Heart left ventricle (tissue), 16 donors: ENCODE measurements at regions not wholly inside any gene's neighbourhood (a gene's known extent, or its start where the extent isn't known, plus 50 kb on each side); places are given as distances from the start of the nearest gene placed in this dataset.

Experiments
- ATAC-seq, 4 donors: fragments of 200-7000 bp; cut with Tn5 transposase; one replicate each; pipeline ENCODE4 v1.9.1; 2020 to 2022; ENCODE audit warnings: moderate library complexity in 4 of 4, mild to moderate bottlenecking in 3 of 4, moderate number of reproducible peaks in 1 of 4
- DNase-seq, 5 donors: peaks; one replicate each; pipeline ENCODE4 v3.0.0-alpha.2; 2020
- H3K27ac ChIP-seq, 12 donors: fragments of 200-600 bp; sonication (generic) in 4 of 12; one replicate each; pipeline versions ENCODE4 v1.5.0 to v1.8.0; 2016 to 2022; ENCODE audit warnings: mild to moderate bottlenecking in 2 of 12
- H3K27me3 ChIP-seq, 9 donors: fragments of 200-600 bp; sonication (generic) in 2 of 9; one replicate each; pipeline versions ENCODE4 v1.5.1 to v1.8.0; 2016 to 2022; ENCODE audit warnings: mild to moderate bottlenecking in 3 of 9
- H3K36me3 ChIP-seq, 9 donors: fragments of 200-600 bp; sonication (generic) in 2 of 9; one replicate each; pipeline versions ENCODE4 v1.5.0 to v1.8.0; 2018 to 2022; ENCODE audit warnings: mild to moderate bottlenecking in 2 of 9
- H3K4me1 ChIP-seq, 12 donors: fragments of 200-600 bp; sonication (generic) in 4 of 12; one replicate each; pipeline versions ENCODE4 v1.5.0 to v1.8.0; 2016 to 2022; ENCODE audit warnings: mild to moderate bottlenecking in 3 of 12
- H3K4me3 ChIP-seq, 12 donors: fragments of 200-600 bp; sonication (generic) in 4 of 12; one replicate each; pipeline versions ENCODE4 v1.5.0 to v1.8.0; 2017 to 2022; ENCODE audit warnings: mild to moderate bottlenecking in 9 of 12, moderate library complexity in 4 of 12
- H3K9me3 ChIP-seq, 12 donors: fragments of 200-600 bp; sonication (generic) in 4 of 12; one replicate each; pipeline versions ENCODE4 v1.5.0 to v1.8.0; 2016 to 2022; ENCODE audit warnings: mild to moderate bottlenecking in 1 of 12
- POLR2A ChIP-seq, 2 donors: fragments of 450-650 bp; IDR thresholded peaks; one replicate each; pipeline ENCODE4 v1.6.1; 2017; ENCODE audit warnings: antibody characterized with exemption in 2 of 2, mild to moderate bottlenecking in 2 of 2, moderate library complexity in 2 of 2
- WGBS, 4 donors: extraction: QIAGEN DNeasy Blood & Tissue Kit in 2 of 4; methylation state at CpG; one replicate each; pipeline versions ENCODE4 v1.1.5 to v1.1.7; 2013 to 2018; 5-methylcytosine and 5-hydroxymethylcytosine counted together
- intact Hi-C, 10 donors: fragments of 100-400 bp; cut with DNase I; formaldehyde crosslinking; loops; one replicate each; pipeline versions ENCODE4 v1.11.1 to v1.14.2; 2022
- TF ChIP-seq, protein P1 (sequence below), 12 donors: fragments of 200-600 bp; sonication (generic) in 4 of 12; IDR thresholded peaks; one replicate each; pipeline versions ENCODE4 v1.5.0 to v1.8.0; 2018 to 2022; ENCODE audit warnings: antibody characterized with exemption in 12 of 12, mild to moderate bottlenecking in 5 of 12
- donor health status: ischemic (EF 13 %, LVEDD 7.1; RV severe dilation, severe dysfunction).
- donor health status: healthy with polysubstance abuse.
- donor health status: DM: no; HTN: yes; CAD: no.
- donor health status: DM: no; HTN: no; CAD: no.
- donor health status: ischemic (EF 25% LVEDD 6.9; RV normal size, moderate dysfunction).
- donor health status: ischemic (EF 25% LVEDD 5.7; RV mildly dilated, moderate dysfunction).
- donor health status: healthy.
- donor health status: DM: yes; HTN: yes; CAD: no.
- donor health status: ischemic (EF 35%, LVEDD 5.7; RV mildly dilated, moderate dysfunction).
- donor health status: nonischemic (EF 11% LVEDD 7.7; RV severe dilation, severe dysfunction).
- donor health status: DM: yes; HTN: yes; CAD: no.
- donor health status: PGD.
- donor health status: ischemic (EF 29% LVEDD 5.4; RV normal size, mild dysfunction).
- donor health status: nonischemic (EF 23%, LVEDD 6.1; RV moderate dilation, normal function).

DNA sequence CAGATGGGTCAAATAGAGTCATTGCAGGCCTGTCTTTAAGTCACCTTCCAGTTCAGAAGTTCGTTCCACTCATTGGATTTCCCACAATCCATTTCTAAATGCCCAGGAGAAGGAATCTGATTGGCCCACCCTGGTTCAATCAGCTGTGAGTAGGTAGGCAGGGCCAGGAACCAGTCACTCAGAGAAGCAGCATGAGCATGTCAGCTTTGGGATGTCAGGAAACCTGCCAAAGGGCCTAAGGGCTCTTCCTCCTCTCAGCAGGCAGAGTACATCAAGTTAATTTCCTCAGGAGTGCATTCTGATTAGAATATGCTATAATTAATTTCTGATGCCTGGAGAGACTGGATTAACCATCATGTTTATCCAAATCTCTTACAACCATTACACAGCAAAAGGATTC is 412.9 kb upstream of the CCNH start:
- TF ChIP-seq, protein P1, sequence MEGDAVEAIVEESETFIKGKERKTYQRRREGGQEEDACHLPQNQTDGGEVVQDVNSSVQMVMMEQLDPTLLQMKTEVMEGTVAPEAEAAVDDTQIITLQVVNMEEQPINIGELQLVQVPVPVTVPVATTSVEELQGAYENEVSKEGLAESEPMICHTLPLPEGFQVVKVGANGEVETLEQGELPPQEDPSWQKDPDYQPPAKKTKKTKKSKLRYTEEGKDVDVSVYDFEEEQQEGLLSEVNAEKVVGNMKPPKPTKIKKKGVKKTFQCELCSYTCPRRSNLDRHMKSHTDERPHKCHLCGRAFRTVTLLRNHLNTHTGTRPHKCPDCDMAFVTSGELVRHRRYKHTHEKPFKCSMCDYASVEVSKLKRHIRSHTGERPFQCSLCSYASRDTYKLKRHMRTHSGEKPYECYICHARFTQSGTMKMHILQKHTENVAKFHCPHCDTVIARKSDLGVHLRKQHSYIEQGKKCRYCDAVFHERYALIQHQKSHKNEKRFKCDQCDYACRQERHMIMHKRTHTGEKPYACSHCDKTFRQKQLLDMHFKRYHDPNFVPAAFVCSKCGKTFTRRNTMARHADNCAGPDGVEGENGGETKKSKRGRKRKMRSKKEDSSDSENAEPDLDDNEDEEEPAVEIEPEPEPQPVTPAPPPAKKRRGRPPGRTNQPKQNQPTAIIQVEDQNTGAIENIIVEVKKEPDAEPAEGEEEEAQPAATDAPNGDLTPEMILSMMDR (IDR thresholded peaks at IDR 0.05), result no peak
- TF ChIP-seq POLR2A (IDR thresholded peaks at IDR 0.05), result no peak
- no peak overlapping the region for H3K4me3 ChIP-seq
- DNase-seq (no peak), ATAC-seq (no peak)
- no peaks in the 10 kb centered on the region for H3K36me3 ChIP-seq
- H3K27me3 ChIP-seq, result no peaks in the 10 kb centered on the region
- 29 to 47% (median 43%) methylated on average over 1 of the region's 1 CpG for WGBS, 4 donors
- H3K9me3 ChIP-seq, result no peaks in the 10 kb centered on the region
- intact Hi-C loops, result no loop called here
- H3K27ac ChIP-seq, result no peak overlapping the region
- H3K4me1 ChIP-seq, result no peaks in the 10 kb centered on the region

DNA sequence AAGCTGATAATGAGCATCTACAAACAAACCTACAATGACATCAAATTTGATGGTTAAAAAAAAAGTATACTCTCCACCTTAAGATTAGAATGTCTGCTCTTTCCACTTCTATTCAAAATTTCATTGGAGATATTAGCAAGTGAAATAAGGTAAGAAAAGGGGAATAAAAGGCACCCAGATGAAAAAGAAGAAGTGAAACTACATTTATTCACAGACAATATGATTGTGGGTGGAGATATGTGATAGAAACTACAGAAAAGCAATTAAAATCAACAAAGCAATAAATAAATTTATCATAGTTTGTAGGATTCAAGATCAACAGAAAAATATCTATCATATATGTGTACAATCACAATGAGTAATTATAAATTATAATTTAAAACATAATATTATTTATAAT is 395.1 kb upstream of the CCNH start:
- H3K9me3 ChIP-seq, result peaks cover 0 to 10% (median 0%) of the 10 kb centered on the region in 12 donors

DNA sequence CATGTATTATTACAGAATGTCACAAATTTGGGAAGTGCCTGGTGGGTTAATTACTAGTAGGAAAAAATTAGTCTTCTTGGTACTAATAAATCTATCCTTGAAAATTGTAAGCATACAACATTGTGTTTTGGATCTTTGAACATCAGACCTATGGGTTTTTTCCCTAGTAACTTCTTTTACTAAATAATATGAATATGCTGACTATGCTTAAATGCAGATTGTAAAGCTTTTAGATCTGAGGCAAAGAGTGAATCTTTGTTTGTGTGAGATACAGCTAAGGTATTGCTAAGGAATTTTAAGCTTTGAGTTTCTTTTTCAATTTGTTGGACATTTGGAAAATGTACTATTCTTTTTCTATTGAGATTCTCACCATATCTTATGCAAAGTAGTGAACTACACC is 390.6 kb upstream of the CCNH start:
- Histone ChIP-seq H3K4me1 (no peaks in the 10 kb centered on the region), H3K27me3 (peaks cover 0 to 22% (median 0%) of the 10 kb centered on the region in 9 donors), H3K4me3 (no peak overlapping the region), H3K27ac (no peak overlapping the region), H3K9me3 (peaks cover 0 to 10% (median 0%) of the 10 kb centered on the region in 12 donors), H3K36me3 (no peaks in the 10 kb centered on the region)
- TF ChIP-seq POLR2A (IDR thresholded peaks at IDR 0.05), result no peak
- TF ChIP-seq, protein P1 (IDR thresholded peaks at IDR 0.05), result no peak
- intact Hi-C loops, result no loop called here
- no peak for ATAC-seq
- DNase-seq, result no peak

More for the DNA sequence above, 395.1 kb upstream of the CCNH start:
- no peaks in the 10 kb centered on the region for H3K36me3 ChIP-seq
- DNase-seq (no peak), ATAC-seq (no peak)
- no peaks in the 10 kb centered on the region for H3K27me3 ChIP-seq
- no peak overlapping the region for H3K4me3 ChIP-seq
- intact Hi-C loops, result no loop called here
- H3K27ac ChIP-seq, result no peak overlapping the region
- no peaks in the 10 kb centered on the region for H3K4me1 ChIP-seq
- TF ChIP-seq, protein P1 (IDR thresholded peaks at IDR 0.05), result no peak

DNA sequence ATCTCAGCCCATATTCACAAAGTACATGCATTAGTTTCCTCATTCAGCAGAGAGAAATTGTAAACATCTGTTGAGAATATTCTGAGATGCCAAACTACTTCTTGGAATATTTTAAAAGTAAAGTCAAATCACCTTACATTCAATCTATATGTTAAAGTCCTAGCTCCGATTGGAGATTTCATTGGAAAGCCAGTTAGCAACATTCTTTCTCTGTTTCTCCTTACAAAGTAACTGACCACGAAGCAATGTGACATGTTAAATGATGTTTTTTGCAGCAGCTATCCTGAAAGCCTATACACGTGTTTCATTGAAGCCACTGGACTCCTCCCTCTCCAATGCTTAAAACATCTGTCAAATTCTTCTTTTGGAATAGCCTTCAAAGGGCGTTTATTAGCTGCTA is 379.1 kb upstream of the CCNH start:
- no peaks in the 10 kb centered on the region for H3K9me3 ChIP-seq
- no peak overlapping the region for H3K27ac ChIP-seq
- peaks cover 0 to 59% (median 13%) of the 10 kb centered on the region in 9 donors for H3K27me3 ChIP-seq
- DNase-seq (no peak), ATAC-seq (no peak)
- no peak overlapping the region for H3K4me3 ChIP-seq
- intact Hi-C loops, result no loop called here
- TF ChIP-seq, protein P1 (IDR thresholded peaks at IDR 0.05), result no peak
- no peak for TF ChIP-seq POLR2A (IDR thresholded peaks at IDR 0.05)
- 43 to 58% (median 52%) methylated on average over 4 of the region's 4 CpGs for WGBS, 4 donors
- no peaks in the 10 kb centered on the region for H3K36me3 ChIP-seq
- no peaks in the 10 kb centered on the region for H3K4me1 ChIP-seq
